Vagina (tissue), 2 donors: ENCODE measurements at regions not wholly inside any gene's neighbourhood (a gene's known extent, or its start where the extent isn't known, plus 50 kb on each side); places are given as distances from the start of the nearest gene placed in this dataset.
"Not testable (repeated sequence)": the region's sequence is repeated elsewhere in the genome, so short reads cannot be mapped to it uniquely, and the experiment has no call there.

Source experiments
- POLR2AphosphoS5 ChIP-seq, 2 donors: sonication (generic); formaldehyde crosslinking; IDR thresholded peaks; one replicate each; pipeline ENCODE4 v1.9.0; 2017; ENCODE audit warnings: antibody characterized with exemption in 2 of 2, mild to moderate bottlenecking in 2 of 2, low read depth in 1 of 2; ENCODE audit not compliant: insufficient read depth in 1 of 2
- TF ChIP-seq, protein P1 (sequence below), 3 experiments: fragments of 450-650 bp in 2 of 3; fragments of 200-600 bp in 1 of 3; sonication (generic) in 1 of 3; IDR thresholded peaks; one replicate each; pipeline ENCODE4 v1.5.1; 2017 to 2019; ENCODE audit warnings: antibody characterized with exemption in 3 of 3, mild to moderate bottlenecking in 2 of 3, moderate library complexity in 2 of 3

GRCh38 chr9:65455136-65455535 is 170.1 kb upstream of the FOXD4L5 start:
- TF ChIP-seq, protein P1, sequence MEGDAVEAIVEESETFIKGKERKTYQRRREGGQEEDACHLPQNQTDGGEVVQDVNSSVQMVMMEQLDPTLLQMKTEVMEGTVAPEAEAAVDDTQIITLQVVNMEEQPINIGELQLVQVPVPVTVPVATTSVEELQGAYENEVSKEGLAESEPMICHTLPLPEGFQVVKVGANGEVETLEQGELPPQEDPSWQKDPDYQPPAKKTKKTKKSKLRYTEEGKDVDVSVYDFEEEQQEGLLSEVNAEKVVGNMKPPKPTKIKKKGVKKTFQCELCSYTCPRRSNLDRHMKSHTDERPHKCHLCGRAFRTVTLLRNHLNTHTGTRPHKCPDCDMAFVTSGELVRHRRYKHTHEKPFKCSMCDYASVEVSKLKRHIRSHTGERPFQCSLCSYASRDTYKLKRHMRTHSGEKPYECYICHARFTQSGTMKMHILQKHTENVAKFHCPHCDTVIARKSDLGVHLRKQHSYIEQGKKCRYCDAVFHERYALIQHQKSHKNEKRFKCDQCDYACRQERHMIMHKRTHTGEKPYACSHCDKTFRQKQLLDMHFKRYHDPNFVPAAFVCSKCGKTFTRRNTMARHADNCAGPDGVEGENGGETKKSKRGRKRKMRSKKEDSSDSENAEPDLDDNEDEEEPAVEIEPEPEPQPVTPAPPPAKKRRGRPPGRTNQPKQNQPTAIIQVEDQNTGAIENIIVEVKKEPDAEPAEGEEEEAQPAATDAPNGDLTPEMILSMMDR (IDR thresholded peaks at IDR 0.05) = not testable (repeated sequence)
- not testable (repeated sequence) for TF ChIP-seq POLR2AphosphoS5 (IDR thresholded peaks at IDR 0.05; ENCODE audit: insufficient read depth in 1 of 2, low read depth in 1 of 2)
